ENCODE measurements at regions not wholly inside any gene's neighbourhood (a gene's known extent, or its start where the extent isn't known, plus 50 kb on each side); places are given as distances from the start of the nearest gene placed in this dataset.

GRCh38 chr17:12318571-12319266 lies 298.0 kb downstream of the MAP2K4 start:
- Mint-ChIP-seq H3K9me3 (ENCODE audit: low read depth) (peaks cover 8% of the 10 kb centered on the region), H3K36me3 (ENCODE audit: insufficient read depth) (no peaks in the 10 kb centered on the region), H3K27ac (no peak overlapping the region), H3K4me3 (ENCODE audit: low read depth) (no peak overlapping the region), H3K27me3 (peaks cover 3% of the 10 kb centered on the region), H3K4me1 (ENCODE audit: low read depth) (no peaks in the 10 kb centered on the region)
- TF ChIP-seq CTCF (IDR thresholded peaks at IDR 0.05; ENCODE audit: unreplicated experiment) = no peak
- DNase-seq (ENCODE audit: low spot score, unreplicated experiment) = no peak

- Mint-ChIP-seq H3K27me3 (peaks cover 3% of the 10 kb centered on the region), H3K4me3 (ENCODE audit: low read depth) (no peak overlapping the region), H3K9me3 (ENCODE audit: low read depth) (peaks cover 4% of the 10 kb centered on the region), H3K27ac (no peak overlapping the region), H3K4me1 (ENCODE audit: low read depth) (no peaks in the 10 kb centered on the region), H3K36me3 (ENCODE audit: insufficient read depth) (no peaks in the 10 kb centered on the region)
- TF ChIP-seq CTCF (IDR thresholded peaks at IDR 0.05; ENCODE audit: unreplicated experiment) = no peak
- DNase-seq (ENCODE audit: low spot score, unreplicated experiment) = no peak
Measured at GRCh38 chr17:12320286-12320685, 299.6 kb downstream of the MAP2K4 start.

- no peak for DNase-seq (ENCODE audit: low spot score, unreplicated experiment)
- Mint-ChIP-seq H3K27ac (no peak overlapping the region), H3K4me1 (ENCODE audit: low read depth) (no peaks in the 10 kb centered on the region), H3K4me3 (ENCODE audit: low read depth) (no peak overlapping the region), H3K27me3 (no peaks in the 10 kb centered on the region), H3K36me3 (ENCODE audit: insufficient read depth) (no peaks in the 10 kb centered on the region), H3K9me3 (ENCODE audit: low read depth) (peaks cover 33% of the 10 kb centered on the region)
- TF ChIP-seq CTCF (IDR thresholded peaks at IDR 0.05; ENCODE audit: unreplicated experiment) = no peak
Measured at GRCh38 chr17:12328204-12328603, 307.5 kb downstream of the MAP2K4 start.

GRCh38 chr17:12330456-12330855 lies 309.8 kb downstream of the MAP2K4 start:
- H3K27ac Mint-ChIP-seq = no peak overlapping the region
- no peaks in the 10 kb centered on the region for H3K36me3 Mint-ChIP-seq (ENCODE audit: insufficient read depth)
- H3K4me3 Mint-ChIP-seq (ENCODE audit: low read depth) = no peak overlapping the region
- H3K4me1 Mint-ChIP-seq (ENCODE audit: low read depth) = no peaks in the 10 kb centered on the region
- DNase-seq (ENCODE audit: low spot score, unreplicated experiment) = no peak
- TF ChIP-seq CTCF (IDR thresholded peaks at IDR 0.05; ENCODE audit: unreplicated experiment) = no peak
- no peaks in the 10 kb centered on the region for H3K27me3 Mint-ChIP-seq
- H3K9me3 Mint-ChIP-seq (ENCODE audit: low read depth) = peaks cover 34% of the 10 kb centered on the region

GRCh38 chr17:12341328-12341727 lies 320.7 kb downstream of the MAP2K4 start:
- no peaks in the 10 kb centered on the region for H3K4me1 Mint-ChIP-seq (ENCODE audit: low read depth)
- no peaks in the 10 kb centered on the region for H3K9me3 Mint-ChIP-seq (ENCODE audit: low read depth)
- no peak overlapping the region for H3K27ac Mint-ChIP-seq
- H3K27me3 Mint-ChIP-seq = peaks cover 8% of the 10 kb centered on the region
- no peak for TF ChIP-seq CTCF (IDR thresholded peaks at IDR 0.05; ENCODE audit: unreplicated experiment)
- H3K36me3 Mint-ChIP-seq (ENCODE audit: insufficient read depth) = no peaks in the 10 kb centered on the region
- no peak for DNase-seq (ENCODE audit: low spot score, unreplicated experiment)
- no peak overlapping the region for H3K4me3 Mint-ChIP-seq (ENCODE audit: low read depth)
